NCI-H345 treated with DMSO at 0.1 percent for 48 hours (cell line): ENCODE measurements at regions not wholly inside any gene's neighbourhood (a gene's known extent, or its start where the extent isn't known, plus 50 kb on each side); places are given as distances from the start of the nearest gene placed in this dataset.
"Not testable (repeated sequence)": the region's sequence is repeated elsewhere in the genome, so short reads cannot be mapped to it uniquely, and the experiment has no call there.

Experiments
- DNase-seq: peaks from one replicate; lab custom pipeline; 2025; ENCODE audit not compliant: unreplicated experiment; lab: John Stamatoyannopoulos, UW

DNA sequence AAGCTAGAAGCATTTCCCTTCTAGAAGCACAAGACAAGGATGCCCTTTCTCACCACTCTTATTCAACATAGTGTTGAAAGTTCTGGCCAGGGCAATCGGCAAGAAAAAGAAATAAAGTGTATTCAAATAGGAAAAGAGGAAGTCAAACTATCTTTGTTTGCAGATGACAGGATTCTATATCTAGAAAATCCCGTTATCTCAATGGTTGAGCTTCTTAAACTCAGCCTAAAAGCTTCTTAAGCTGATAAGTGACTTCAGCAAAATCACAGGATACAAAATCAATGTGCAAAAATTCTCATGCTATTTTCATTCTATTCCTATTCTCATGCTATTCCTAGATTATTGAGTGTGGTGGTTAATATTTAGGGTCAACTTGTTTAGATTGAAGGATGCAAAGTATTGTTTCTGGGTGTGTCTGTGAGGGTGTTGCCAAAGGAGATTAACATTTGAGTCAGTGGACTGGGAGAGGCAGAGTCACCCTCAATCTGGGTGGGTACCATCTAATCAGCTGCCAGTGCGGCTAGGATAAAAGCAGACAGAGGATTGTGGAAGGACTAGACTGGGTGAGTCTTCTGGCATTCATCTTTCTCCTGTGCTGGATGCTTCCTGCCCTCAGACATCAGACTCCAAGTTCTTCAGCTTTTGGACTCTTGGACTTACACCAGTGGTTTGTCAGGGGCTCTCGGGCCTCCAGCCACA is 111.9 kb downstream of the LSMEM1 start:
- DNase-seq, result not testable (repeated sequence)

- no peak for DNase-seq
These were observed 113.6 kb downstream of the LSMEM1 start for GRCh38 chr7:112594397-112594796.

DNA sequence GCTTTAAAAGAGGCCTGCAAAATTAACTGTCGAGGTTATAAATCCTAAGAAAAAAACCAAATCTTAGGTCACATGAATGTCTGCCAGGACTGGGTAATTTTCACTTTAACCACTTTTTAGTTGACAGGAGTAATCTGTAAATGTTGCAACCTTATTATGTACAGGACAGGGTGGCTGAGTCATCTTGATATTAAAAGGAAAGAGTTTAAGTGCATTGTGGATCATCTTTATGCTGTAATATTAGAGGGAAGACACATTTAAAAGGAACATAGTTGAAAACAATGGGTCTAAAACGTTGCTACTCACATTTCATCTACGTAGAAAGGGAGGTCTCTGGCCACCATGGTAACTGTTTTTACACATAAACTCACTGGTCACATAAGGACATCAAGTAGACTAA is 115.5 kb downstream of the LSMEM1 start:
- no peak for DNase-seq

DNA sequence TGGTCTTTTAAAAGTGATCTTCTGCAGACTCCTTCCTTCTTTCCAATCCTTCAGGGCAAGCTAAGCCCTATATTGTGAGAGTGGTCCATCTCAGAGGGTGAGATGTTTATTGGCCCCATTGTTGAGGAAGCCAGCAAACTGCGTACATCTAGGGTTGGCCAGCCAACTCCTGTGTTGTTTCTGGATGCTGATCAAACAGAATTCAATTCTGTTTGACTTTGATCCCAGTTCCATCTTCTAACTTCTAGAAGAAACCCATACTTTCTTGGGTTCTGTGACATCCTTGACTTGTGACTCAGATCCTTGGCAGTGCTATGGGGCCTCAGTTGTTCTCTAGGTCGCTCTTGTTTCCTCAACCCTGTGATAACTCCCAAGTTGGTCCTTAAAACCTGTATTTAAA is 116.2 kb downstream of the LSMEM1 start:
- no peak for DNase-seq

GRCh38 chr7:112603673-112604072 is 122.9 kb downstream of the LSMEM1 start:
- DNase-seq, result no peak

- no peak for DNase-seq
These were observed 129.8 kb downstream of the LSMEM1 start for GRCh38 chr7:112610636-112611035.

GRCh38 chr7:112615701-112616100 is 134.9 kb downstream of the LSMEM1 start:
- DNase-seq, result no peak

- no peak for DNase-seq
These were observed 135.5 kb downstream of the LSMEM1 start for GRCh38 chr7:112616295-112616694.

- no peak for DNase-seq
These were observed 138.6 kb downstream of the LSMEM1 start for GRCh38 chr7:112619343-112619742.

GRCh38 chr7:112622159-112622715 is 141.4 kb downstream of the LSMEM1 start:
- DNase-seq, result no peak

DNA sequence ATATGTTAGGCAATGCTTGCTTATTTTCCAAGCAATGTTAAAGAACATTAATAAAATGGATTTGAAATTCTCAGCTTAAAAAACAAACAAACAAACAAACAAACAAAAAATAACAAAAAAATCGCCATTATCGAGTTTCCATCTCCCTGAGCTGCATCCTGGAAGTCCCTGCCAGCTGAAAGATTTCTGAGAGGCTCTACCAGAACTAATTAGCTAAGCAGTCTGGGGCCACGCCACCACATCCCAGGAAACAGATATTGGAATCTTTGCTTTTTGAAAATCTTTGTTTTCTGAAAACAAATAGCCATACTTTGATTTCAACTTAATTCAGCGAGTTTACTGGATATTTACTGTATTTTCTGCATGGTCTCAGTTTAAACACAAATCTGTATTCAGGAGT is 143.6 kb downstream of the LSMEM1 start:
- DNase-seq, result no peak

DNA sequence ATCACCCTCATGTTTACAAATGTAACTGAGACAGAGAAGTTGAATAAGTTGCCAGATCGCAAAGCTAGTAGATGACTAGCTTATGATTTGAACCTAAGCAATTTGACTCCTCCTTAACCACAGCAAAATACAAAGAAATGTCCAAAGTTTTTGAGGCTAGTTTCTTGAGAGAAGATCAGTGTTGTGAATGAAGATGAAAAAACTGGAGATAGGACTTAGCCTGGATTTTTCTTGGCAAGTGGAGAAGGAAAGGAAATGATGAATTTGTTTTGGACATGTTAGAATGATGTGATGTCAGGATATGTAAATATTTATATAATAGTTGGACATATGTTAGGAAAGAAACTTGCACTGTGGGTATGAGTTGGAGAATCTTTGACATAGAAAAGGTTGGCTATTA is 149.8 kb downstream of the LSMEM1 start:
- no peak for DNase-seq

DNA sequence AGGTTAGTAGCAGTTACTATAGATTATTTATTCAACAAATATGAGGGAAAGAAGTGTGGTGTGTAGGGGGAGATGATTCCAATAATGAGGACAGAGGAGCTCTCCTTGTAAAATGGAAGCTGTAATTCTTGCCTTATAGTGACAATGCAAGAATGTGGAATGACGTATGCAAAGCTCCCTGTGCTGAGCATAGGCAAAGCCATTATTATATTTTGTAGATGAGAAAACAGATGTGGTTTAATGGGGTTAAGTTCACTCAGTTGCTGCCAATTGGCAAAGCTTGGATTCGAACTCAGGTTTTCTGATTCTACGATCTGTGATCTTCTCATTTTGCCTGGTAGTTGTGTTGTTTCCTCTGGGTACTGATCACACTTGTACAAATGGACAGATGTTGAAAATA is 153.3 kb downstream of the LSMEM1 start:
- DNase-seq, result no peak

DNA sequence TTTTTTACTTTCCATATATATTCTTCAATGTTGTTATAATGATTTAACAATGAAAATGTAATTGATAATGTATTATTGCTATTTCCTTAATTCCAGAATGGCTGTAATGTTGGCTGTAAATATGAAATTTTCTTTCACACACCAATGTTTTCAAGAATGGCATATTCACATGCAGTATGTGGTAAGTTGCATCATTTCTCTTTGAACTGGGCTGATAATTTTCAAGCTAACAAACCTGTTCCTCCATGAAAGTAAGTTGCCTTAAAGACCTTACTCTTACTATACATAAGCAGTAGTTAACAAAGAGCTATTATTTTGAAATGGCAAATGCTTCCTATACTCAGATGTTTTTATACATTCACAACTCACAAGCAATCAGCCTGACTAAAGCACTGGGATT is 154.5 kb downstream of the TMEM168 start:
- DNase-seq, result no peak

GRCh38 chr7:112638675-112639400 is 151.4 kb downstream of the TMEM168 start:
- DNase-seq, result no peak

DNA sequence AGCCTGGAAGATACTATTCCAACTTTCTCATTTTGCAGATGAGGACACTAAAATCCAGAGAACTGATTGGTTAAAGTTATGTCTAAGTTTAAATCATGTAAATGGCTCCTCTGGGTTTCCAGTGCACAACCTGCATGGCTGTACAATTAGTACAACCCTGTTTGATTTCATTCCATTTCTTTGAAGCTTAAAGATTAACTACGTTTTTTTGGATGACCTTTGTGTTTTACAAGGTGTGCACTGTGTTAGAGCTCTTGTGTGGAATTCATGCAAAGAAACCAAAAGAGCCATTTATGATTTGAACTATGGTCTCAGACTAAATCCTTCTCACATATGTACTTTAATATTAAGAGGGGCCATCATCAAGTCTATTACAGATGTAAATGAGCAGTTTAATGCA is 149.5 kb downstream of the TMEM168 start:
- DNase-seq, result no peak

DNA sequence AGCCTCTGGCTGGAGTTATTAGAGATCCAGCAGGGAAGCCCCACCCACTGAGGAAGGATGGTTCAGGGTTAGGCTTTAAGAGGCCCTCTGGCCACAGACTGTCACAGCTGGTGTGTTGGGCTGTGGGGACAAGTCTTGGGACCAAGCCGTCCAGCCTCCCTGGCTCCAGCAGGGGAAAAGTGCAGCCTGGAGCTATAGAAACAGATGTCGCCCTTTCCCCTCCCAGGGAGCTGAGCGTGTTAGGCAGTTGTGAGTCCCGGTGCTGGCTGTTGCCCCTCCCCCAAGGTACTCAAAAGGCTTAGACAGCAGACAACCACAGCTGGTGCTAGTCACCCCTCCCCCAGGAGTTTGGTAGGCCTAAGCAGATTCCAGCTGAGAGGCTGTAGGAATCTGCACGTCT is 143.4 kb downstream of the TMEM168 start:
- DNase-seq, result no peak

- no peak for DNase-seq
These were observed 141.4 kb downstream of the TMEM168 start for GRCh38 chr7:112648781-112649180.

DNA sequence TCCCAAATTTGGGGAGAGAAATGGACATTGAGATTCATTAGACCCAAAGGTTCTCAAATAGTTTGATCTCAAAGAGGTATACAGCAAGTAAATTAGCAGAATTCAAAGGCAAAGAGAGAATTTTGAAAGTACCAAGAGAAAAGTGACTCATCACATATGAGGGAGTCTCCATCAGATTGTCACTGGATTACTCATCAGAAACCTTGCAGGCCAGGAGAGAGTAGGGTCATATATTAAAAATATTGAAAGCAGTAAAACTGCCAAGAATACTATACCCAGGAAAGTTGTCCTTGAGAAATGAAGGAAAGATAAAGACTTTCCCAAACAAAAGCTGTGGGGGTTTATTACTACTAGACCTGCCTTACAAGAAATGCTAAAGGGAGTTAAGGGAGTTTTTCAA is 140.6 kb downstream of the TMEM168 start:
- DNase-seq, result no peak

DNA sequence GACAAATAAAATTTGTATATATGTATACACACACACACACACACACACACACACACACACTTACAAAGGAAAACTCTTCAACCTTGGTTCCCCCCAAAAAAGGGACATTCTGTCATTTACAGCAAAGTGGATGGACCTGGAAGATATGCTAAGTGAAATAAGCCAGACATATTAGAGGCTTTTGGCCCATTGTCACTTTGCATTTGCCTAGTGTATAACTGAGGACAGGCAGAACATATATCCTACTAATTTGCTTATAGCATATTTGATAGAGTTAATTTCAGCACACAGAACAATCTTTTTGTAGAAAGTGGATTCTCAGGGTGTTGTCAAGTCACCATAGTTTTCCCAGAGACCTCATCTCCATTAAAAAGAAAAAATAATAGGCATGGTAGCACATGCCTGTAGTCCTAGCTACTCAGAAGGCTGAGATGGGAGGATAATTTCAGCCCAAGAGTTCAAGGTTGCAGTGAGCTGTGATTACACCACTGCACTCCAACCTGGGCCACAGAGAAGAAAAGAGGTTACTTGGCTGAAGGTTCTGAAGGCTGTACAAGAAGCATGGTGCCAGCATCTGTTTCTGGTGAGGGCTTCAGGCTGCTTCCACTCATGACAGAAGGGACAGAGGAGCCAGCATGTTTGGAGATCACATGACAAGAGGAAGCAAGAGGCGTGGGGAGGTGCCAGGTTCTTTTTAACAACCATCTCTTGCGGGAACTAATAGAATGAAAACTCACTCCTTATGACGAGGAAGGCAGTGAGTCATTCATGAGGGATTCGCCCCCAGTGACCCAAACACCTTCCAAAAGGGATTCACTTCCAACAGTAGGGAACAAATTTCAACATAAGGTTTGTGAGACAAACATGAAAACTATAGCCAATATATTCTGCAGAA is 135.6 kb downstream of the TMEM168 start:
- no peak for DNase-seq

GRCh38 chr7:112665709-112666108 is 124.5 kb downstream of the TMEM168 start:
- DNase-seq, result no peak
